Hindlimb muscle (tissue), 1 donor: ENCODE measurements at regions not wholly inside any gene's neighbourhood (a gene's known extent, or its start where the extent isn't known, plus 50 kb on each side); places are given as distances from the start of the nearest gene placed in this dataset.

ENCODE experiments used
- DNase-seq: peaks from one replicate; pipeline ENCODE4 v3.0.0-alpha.2; 2013

- no peak for DNase-seq
Observed at GRCh38 chr5:17895288-17896033, 261.2 kb downstream of the TAF11L14 start.

- no peak for DNase-seq
Observed at GRCh38 chr5:17896605-17897004, 262.3 kb downstream of the TAF11L14 start.

- no peak for DNase-seq
Observed at GRCh38 chr5:17897776-17898175, 263.5 kb downstream of the TAF11L14 start.

GRCh38 chr5:17898766-17899165 lies 264.5 kb downstream of the TAF11L14 start:
- DNase-seq = no peak

- DNase-seq = no peak
Observed at GRCh38 chr5:17907094-17907493, 272.8 kb downstream of the TAF11L14 start.

- DNase-seq = no peak
Observed at GRCh38 chr5:17910318-17910717, 276.1 kb downstream of the TAF11L14 start.

GRCh38 chr5:17912794-17913193 lies 278.5 kb downstream of the TAF11L14 start:
- DNase-seq = no peak

- DNase-seq = no peak
Observed at GRCh38 chr5:17916446-17916845, 282.2 kb downstream of the TAF11L14 start.

GRCh38 chr5:17917465-17917864 lies 283.2 kb downstream of the TAF11L14 start:
- DNase-seq = no peak

GRCh38 chr5:17918373-17919104 lies 284.3 kb downstream of the TAF11L14 start:
- peak; percentile 25 for DNase-seq

- DNase-seq = peak; percentile 28
Observed at GRCh38 chr5:17925276-17925675, 291.0 kb downstream of the TAF11L14 start.

- peak; percentile 66 for DNase-seq
Observed at GRCh38 chr5:17928581-17928981, 294.3 kb downstream of the TAF11L14 start.

- DNase-seq = peak; percentile 27
Observed at GRCh38 chr5:17929171-17929570, 294.9 kb downstream of the TAF11L14 start.

GRCh38 chr5:17930346-17930745 lies 296.1 kb downstream of the TAF11L14 start:
- DNase-seq = no peak

- no peak for DNase-seq
Observed at GRCh38 chr5:17944046-17944445, 309.8 kb downstream of the TAF11L14 start.

GRCh38 chr5:17947029-17947428 lies 312.8 kb downstream of the TAF11L14 start:
- DNase-seq = no peak

GRCh38 chr5:17951392-17952169 lies 317.3 kb downstream of the TAF11L14 start:
- DNase-seq = no peak

- no peak for DNase-seq
Observed at GRCh38 chr5:17952231-17952630, 318.0 kb downstream of the TAF11L14 start.

GRCh38 chr5:17964067-17964466 lies 329.8 kb downstream of the TAF11L14 start:
- no peak for DNase-seq

- DNase-seq = no peak
Observed at GRCh38 chr5:17966640-17967402, 332.6 kb downstream of the TAF11L14 start.

GRCh38 chr5:17976404-17976803 lies 342.1 kb downstream of the TAF11L14 start:
- no peak for DNase-seq

- DNase-seq = no peak
Observed at GRCh38 chr5:17978954-17979353, 344.7 kb downstream of the TAF11L14 start.
